Activated naive CD4-positive, alpha-beta T cell treated with anti-CD3 and anti-CD28 coated beads, Interleukin-2, amount 50 U/mL, for 24 hours (primary cell): ENCODE measurements at regions not wholly inside any gene's neighbourhood (a gene's known extent, or its start where the extent isn't known, plus 50 kb on each side); places are given as distances from the start of the nearest gene placed in this dataset.

Source experiments
- H3K27ac Mint-ChIP-seq: one replicate; pipeline ENCODE4 v1.8.0; 2021; ENCODE audit warnings: mild to moderate bottlenecking, mixed read lengths
- H3K27me3 Mint-ChIP-seq: one replicate; pipeline ENCODE4 v1.8.0; 2021; ENCODE audit warnings: mixed read lengths
- H3K36me3 Mint-ChIP-seq: one replicate; pipeline ENCODE4 v1.8.0; 2021; ENCODE audit warnings: mixed read lengths
- H3K4me1 Mint-ChIP-seq: one replicate; pipeline ENCODE4 v1.8.0; 2021; ENCODE audit warnings: mixed read lengths
- H3K4me3 Mint-ChIP-seq: one replicate; pipeline ENCODE4 v1.8.0; 2021; ENCODE audit warnings: mild to moderate bottlenecking, mixed read lengths
- H3K9me3 Mint-ChIP-seq: one replicate; pipeline ENCODE4 v1.8.0; 2021; ENCODE audit warnings: mixed read lengths

GRCh38 chr13:24091080-24091479 lies 69.4 kb upstream of the SPATA13 start:
- H3K36me3 Mint-ChIP-seq: no peaks in the 10 kb centered on the region
- H3K9me3 Mint-ChIP-seq: no peaks in the 10 kb centered on the region
- H3K4me1 Mint-ChIP-seq: no peaks in the 10 kb centered on the region
- H3K4me3 Mint-ChIP-seq: no peak overlapping the region
- no peaks in the 10 kb centered on the region for H3K27me3 Mint-ChIP-seq
- H3K27ac Mint-ChIP-seq: no peak overlapping the region

- Mint-ChIP-seq H3K27ac (no peak overlapping the region), H3K4me1 (peaks cover 8% of the 10 kb centered on the region), H3K9me3 (no peaks in the 10 kb centered on the region)
These were observed 68.4 kb upstream of the SPATA13 start for GRCh38 chr13:24092108-24092507.

DNA sequence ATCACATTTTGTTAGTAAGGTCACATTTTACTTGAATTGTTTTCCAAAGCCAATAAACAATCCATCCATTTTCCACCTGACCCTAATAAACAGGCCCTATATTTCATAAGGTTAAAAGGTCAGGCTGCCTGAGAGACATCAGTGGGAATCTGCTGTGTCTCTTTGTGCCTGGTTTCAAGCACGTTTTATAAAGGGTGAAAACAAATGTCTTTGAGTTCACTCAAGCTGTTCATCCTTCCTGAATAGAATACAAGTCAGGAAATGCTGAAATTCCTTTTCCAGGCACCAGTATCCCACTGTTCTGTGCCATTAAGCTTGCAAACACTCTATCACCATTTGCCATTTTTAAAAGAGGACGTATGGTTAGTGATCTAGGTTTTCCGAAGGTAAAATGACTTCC lies 67.5 kb upstream of the SPATA13 start:
- Mint-ChIP-seq H3K36me3 (no peaks in the 10 kb centered on the region), H3K27ac (no peak overlapping the region), H3K4me1 (peaks cover 18% of the 10 kb centered on the region), H3K4me3 (no peak overlapping the region), H3K27me3 (no peaks in the 10 kb centered on the region), H3K9me3 (no peaks in the 10 kb centered on the region)

More at GRCh38 chr13:24092108-24092507, 68.4 kb upstream of the SPATA13 start:
- Mint-ChIP-seq H3K27me3 (no peaks in the 10 kb centered on the region), H3K36me3 (no peaks in the 10 kb centered on the region), H3K4me3 (no peak overlapping the region)

- no peak overlapping the region for H3K4me3 Mint-ChIP-seq
- H3K27me3 Mint-ChIP-seq: no peaks in the 10 kb centered on the region
- H3K36me3 Mint-ChIP-seq: no peaks in the 10 kb centered on the region
- H3K4me1 Mint-ChIP-seq: peaks cover 22% of the 10 kb centered on the region
- H3K27ac Mint-ChIP-seq: no peak overlapping the region
- H3K9me3 Mint-ChIP-seq: no peaks in the 10 kb centered on the region
These were observed 63.9 kb upstream of the SPATA13 start for GRCh38 chr13:24096659-24097058.

- H3K9me3 Mint-ChIP-seq: no peaks in the 10 kb centered on the region
- H3K36me3 Mint-ChIP-seq: no peaks in the 10 kb centered on the region
- H3K27ac Mint-ChIP-seq: no peak overlapping the region
- peaks cover 22% of the 10 kb centered on the region for H3K4me1 Mint-ChIP-seq
- H3K4me3 Mint-ChIP-seq: no peak overlapping the region
- no peaks in the 10 kb centered on the region for H3K27me3 Mint-ChIP-seq
These were observed 63.5 kb upstream of the SPATA13 start for GRCh38 chr13:24097064-24097463.

- peak overlapping the region; percentile 31 for H3K27ac Mint-ChIP-seq
These were observed 62.9 kb upstream of the SPATA13 start for GRCh38 chr13:24097667-24098066.

GRCh38 chr13:24099490-24099889 lies 61.0 kb upstream of the SPATA13 start:
- Mint-ChIP-seq H3K27me3 (no peaks in the 10 kb centered on the region), H3K36me3 (no peaks in the 10 kb centered on the region)

More at GRCh38 chr13:24097667-24098066, 62.9 kb upstream of the SPATA13 start:
- Mint-ChIP-seq H3K36me3 (no peaks in the 10 kb centered on the region), H3K9me3 (no peaks in the 10 kb centered on the region), H3K4me1 (peaks cover 22% of the 10 kb centered on the region), H3K4me3 (peak overlapping the region; percentile 37), H3K27me3 (no peaks in the 10 kb centered on the region)

GRCh38 chr13:24100188-24100587 lies 60.3 kb upstream of the SPATA13 start:
- peaks cover 2% of the 10 kb centered on the region for H3K27me3 Mint-ChIP-seq
- no peak overlapping the region for H3K4me3 Mint-ChIP-seq
- no peaks in the 10 kb centered on the region for H3K9me3 Mint-ChIP-seq
- no peak overlapping the region for H3K27ac Mint-ChIP-seq
- no peaks in the 10 kb centered on the region for H3K36me3 Mint-ChIP-seq
- peaks cover 22% of the 10 kb centered on the region for H3K4me1 Mint-ChIP-seq

More at GRCh38 chr13:24099490-24099889, 61.0 kb upstream of the SPATA13 start:
- no peaks in the 10 kb centered on the region for H3K9me3 Mint-ChIP-seq
- H3K27ac Mint-ChIP-seq: peak overlapping the region; percentile 10
- peaks cover 22% of the 10 kb centered on the region for H3K4me1 Mint-ChIP-seq
- no peak overlapping the region for H3K4me3 Mint-ChIP-seq

DNA sequence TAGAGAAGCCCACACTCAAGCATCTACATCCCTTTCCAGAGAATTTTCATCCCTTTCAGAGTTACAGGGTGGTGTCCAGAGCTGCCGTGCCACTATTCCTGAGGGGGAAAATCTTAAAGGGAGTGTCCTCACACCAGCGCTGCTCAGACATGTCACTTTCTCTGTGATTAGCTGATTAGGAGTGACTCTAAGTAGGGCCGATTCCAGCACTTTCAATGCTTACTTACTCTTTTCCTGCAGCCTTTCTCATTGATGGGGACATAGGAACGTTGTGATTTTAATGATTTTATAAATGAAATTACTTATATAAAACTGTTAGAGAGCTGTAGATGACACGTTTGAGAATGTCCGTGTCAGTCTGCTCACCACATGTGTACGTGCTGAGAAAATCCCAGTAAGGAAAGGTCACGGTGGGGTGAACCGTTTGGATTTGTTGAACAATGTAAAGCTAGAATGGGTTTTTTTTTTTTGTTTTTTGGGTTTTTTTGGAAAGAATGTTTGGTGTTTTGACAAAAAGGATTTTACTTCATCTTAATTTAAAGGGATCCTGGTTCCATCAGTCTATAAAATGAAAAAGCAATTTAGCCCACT lies 56.6 kb upstream of the SPATA13 start:
- no peak overlapping the region for H3K27ac Mint-ChIP-seq
- no peaks in the 10 kb centered on the region for H3K9me3 Mint-ChIP-seq
- peaks cover 2% of the 10 kb centered on the region for H3K27me3 Mint-ChIP-seq
- no peak overlapping the region for H3K4me3 Mint-ChIP-seq
- H3K4me1 Mint-ChIP-seq: no peaks in the 10 kb centered on the region
- no peaks in the 10 kb centered on the region for H3K36me3 Mint-ChIP-seq

- peaks cover 2% of the 10 kb centered on the region for H3K27me3 Mint-ChIP-seq
- H3K4me1 Mint-ChIP-seq: no peaks in the 10 kb centered on the region
- no peaks in the 10 kb centered on the region for H3K36me3 Mint-ChIP-seq
- no peaks in the 10 kb centered on the region for H3K9me3 Mint-ChIP-seq
- H3K4me3 Mint-ChIP-seq: no peak overlapping the region
- H3K27ac Mint-ChIP-seq: no peak overlapping the region
These were observed 55.8 kb upstream of the SPATA13 start for GRCh38 chr13:24104723-24105122.

DNA sequence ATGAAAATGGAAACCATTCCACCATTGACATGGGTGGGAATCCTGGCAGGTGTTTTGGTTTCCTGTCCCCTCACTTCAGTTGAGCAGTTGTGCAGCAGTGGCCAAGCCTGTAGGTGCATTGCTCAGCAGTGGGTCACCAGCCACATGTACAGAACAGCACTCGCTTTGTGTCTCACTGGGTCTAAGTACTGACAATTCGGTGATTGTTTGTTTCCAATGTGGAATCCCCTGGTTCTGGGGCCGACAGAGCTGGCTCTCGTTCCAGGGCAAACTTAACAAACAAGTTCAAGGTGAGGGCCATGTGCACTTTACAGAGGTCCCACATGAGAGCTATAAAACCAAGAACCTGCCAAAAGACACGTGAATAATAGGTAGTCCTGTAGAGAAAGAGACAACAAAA lies 54.1 kb upstream of the SPATA13 start:
- Mint-ChIP-seq H3K4me3 (no peak overlapping the region), H3K27me3 (peaks cover 2% of the 10 kb centered on the region), H3K36me3 (no peaks in the 10 kb centered on the region), H3K27ac (no peak overlapping the region), H3K4me1 (no peaks in the 10 kb centered on the region), H3K9me3 (no peaks in the 10 kb centered on the region)

DNA sequence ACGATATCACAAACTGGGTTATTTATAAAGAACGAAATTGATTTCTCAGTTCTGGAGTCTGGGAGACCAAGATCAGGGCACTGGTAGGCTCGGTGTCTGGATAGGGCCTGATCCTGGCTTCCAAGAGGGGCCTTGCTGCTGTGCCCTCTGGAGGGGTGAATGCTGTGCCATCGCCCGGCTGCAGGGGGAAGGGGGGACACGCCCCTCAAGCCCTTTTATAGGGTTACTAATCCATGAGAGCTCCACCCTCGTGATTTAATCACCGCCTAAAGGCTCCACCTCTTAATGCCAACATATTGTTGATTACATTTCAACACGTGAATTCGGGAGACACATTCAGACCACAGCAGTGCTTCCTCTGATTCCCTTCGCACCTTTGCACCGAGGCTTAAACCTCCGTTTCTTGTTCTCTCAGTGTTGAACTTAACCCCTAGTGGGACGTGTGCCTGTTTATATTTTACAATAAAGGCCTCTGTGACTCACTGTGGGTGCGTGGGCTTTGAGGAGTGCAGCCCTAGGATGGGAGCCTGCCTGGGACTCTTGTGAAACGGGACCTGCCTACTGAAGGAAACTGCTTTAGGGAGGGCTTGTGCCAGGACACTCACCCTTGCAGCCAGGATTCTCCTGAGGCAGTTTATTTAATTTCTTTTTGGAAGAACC lies 52.4 kb upstream of the SPATA13 start:
- Mint-ChIP-seq H3K4me3 (no peak overlapping the region), H3K36me3 (no peaks in the 10 kb centered on the region), H3K4me1 (no peaks in the 10 kb centered on the region), H3K9me3 (no peaks in the 10 kb centered on the region), H3K27ac (no peak overlapping the region), H3K27me3 (peaks cover 2% of the 10 kb centered on the region)

- peaks cover 2% of the 10 kb centered on the region for H3K27me3 Mint-ChIP-seq
- no peaks in the 10 kb centered on the region for H3K36me3 Mint-ChIP-seq
- no peak overlapping the region for H3K4me3 Mint-ChIP-seq
- H3K27ac Mint-ChIP-seq: no peak overlapping the region
- H3K4me1 Mint-ChIP-seq: no peaks in the 10 kb centered on the region
- H3K9me3 Mint-ChIP-seq: no peaks in the 10 kb centered on the region
These were observed 51.9 kb upstream of the SPATA13 start for GRCh38 chr13:24108615-24108965.

DNA sequence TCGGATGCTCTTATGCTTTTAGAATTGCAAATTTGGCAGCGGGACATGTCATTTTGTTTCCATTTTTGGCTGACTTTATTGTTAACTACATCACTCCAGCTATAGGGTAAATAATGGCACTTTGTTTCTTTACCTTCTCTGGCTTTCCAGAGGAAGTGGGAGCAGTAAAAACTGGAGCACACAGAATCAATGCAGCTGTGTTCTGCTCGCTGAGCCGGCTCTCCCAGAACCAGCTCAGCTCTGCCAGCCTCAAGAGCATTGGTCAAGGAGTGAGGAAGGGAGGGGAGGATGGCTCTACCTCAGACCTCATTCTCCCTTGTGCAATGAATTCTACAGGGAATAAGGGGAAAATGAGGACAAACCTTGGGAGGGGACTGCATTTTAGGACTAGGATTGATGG lies 50.5 kb upstream of the SPATA13 start:
- no peaks in the 10 kb centered on the region for H3K36me3 Mint-ChIP-seq
- H3K4me3 Mint-ChIP-seq: no peak overlapping the region
- no peaks in the 10 kb centered on the region for H3K4me1 Mint-ChIP-seq
- H3K27ac Mint-ChIP-seq: no peak overlapping the region
- no peaks in the 10 kb centered on the region for H3K9me3 Mint-ChIP-seq
- H3K27me3 Mint-ChIP-seq: peaks cover 2% of the 10 kb centered on the region
